ENCODE measurements at regions not wholly inside any gene's neighbourhood (a gene's known extent, or its start where the extent isn't known, plus 50 kb on each side); places are given as distances from the start of the nearest gene placed in this dataset.

GRCh38 chr10:21068026-21068656, 171.0 kb upstream of the NEBL start:
- no peak for DNase-seq
- H3K27ac ChIP-seq (ENCODE audit: low read length): no peak overlapping the region
- no peak overlapping the region for H3K4me3 ChIP-seq (ENCODE audit: low read length)
- H3K4me1 ChIP-seq (ENCODE audit: control insufficient read depth, insufficient read depth, low read length): no peaks in the 10 kb centered on the region
- no peaks in the 10 kb centered on the region for H3K27me3 ChIP-seq (ENCODE audit: control insufficient read depth, insufficient read depth, low read length)
- WGBS (ENCODE audit: insufficient coverage): no CpG with 5 or more reads among the region's 3 CpGs
- H3K36me3 ChIP-seq (ENCODE audit: control insufficient read depth, insufficient read depth, low read length): no peaks in the 10 kb centered on the region
- H3K9me3 ChIP-seq (replicated peaks; ENCODE audit: control insufficient read depth, low read depth, low read length): no peaks in the 10 kb centered on the region

DNA sequence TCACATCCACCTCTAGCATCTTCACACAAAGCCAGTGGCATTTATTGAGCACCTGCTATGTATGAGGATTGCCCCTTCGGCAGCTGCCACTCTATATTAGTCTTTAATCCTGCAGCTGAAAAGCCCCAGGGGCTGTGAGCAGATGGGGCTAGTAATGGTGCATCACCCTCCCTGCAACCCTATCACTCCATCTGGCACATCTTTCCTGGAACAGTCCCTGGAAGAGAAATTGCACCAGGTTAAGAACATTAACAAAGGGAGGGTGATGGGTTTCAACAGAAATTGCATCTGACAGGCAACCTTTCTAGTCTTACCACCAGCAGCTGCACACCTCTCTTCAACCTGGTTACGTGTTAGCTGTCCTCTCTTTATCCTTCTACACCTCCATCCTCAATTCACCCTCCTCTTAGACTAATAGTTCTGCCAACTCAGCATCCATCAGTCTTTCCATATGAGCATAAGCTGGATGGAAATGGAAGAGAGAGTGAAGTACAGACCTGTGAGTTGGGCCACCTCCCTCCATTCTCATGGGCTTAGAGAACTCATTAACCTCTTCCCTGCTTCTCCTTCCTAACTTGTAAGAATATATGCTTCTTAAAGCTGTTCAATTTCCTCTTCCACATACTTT, 168.6 kb upstream of the NEBL start:
- no peaks in the 10 kb centered on the region for H3K4me1 ChIP-seq (ENCODE audit: control insufficient read depth, insufficient read depth, low read length)
- WGBS (ENCODE audit: insufficient coverage): no CpG with 5 or more reads among the region's 2 CpGs
- H3K4me3 ChIP-seq (ENCODE audit: low read length): no peak overlapping the region
- no peaks in the 10 kb centered on the region for H3K36me3 ChIP-seq (ENCODE audit: control insufficient read depth, insufficient read depth, low read length)
- no peaks in the 10 kb centered on the region for H3K9me3 ChIP-seq (replicated peaks; ENCODE audit: control insufficient read depth, low read depth, low read length)
- no peak for DNase-seq
- H3K27ac ChIP-seq (ENCODE audit: low read length): no peak overlapping the region
- H3K27me3 ChIP-seq (ENCODE audit: control insufficient read depth, insufficient read depth, low read length): no peaks in the 10 kb centered on the region

DNA sequence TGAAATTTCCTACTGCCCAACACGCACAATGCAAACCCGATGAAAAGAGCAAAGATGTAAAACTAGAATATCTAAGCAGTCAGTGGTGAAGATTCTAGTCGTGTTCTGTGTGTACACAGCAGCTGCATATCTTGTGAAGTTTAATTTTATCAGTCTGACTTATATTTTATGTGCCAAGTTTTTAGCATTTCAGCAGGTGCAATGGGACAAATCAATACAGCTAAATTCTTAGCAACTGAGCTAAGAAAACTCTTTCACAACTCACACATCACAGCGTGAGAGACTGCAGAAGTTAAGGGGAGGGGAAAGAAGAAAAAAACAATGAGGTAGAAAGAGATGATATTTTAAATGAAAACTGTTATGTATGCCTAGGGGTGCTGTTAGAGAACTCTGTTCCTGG, 164.9 kb upstream of the NEBL start:
- Histone ChIP-seq H3K27me3 (ENCODE audit: control insufficient read depth, insufficient read depth, low read length) (no peaks in the 10 kb centered on the region), H3K27ac (ENCODE audit: low read length) (no peak overlapping the region), H3K4me3 (ENCODE audit: low read length) (no peak overlapping the region), H3K9me3 (replicated peaks; ENCODE audit: control insufficient read depth, low read depth, low read length) (peaks cover 6% of the 10 kb centered on the region), H3K4me1 (ENCODE audit: control insufficient read depth, insufficient read depth, low read length) (no peaks in the 10 kb centered on the region), H3K36me3 (ENCODE audit: control insufficient read depth, insufficient read depth, low read length) (no peaks in the 10 kb centered on the region)
- no peak for DNase-seq
- WGBS (ENCODE audit: insufficient coverage): no CpG with 5 or more reads among the region's 4 CpGs

GRCh38 chr10:21061184-21061583, 164.1 kb upstream of the NEBL start:
- no peak for DNase-seq
- no peaks in the 10 kb centered on the region for H3K36me3 ChIP-seq (ENCODE audit: control insufficient read depth, insufficient read depth, low read length)
- no peak overlapping the region for H3K4me3 ChIP-seq (ENCODE audit: low read length)
- no peaks in the 10 kb centered on the region for H3K4me1 ChIP-seq (ENCODE audit: control insufficient read depth, insufficient read depth, low read length)
- no CpG with 5 or more reads among the region's 2 CpGs for WGBS (ENCODE audit: insufficient coverage)
- peaks cover 6% of the 10 kb centered on the region for H3K9me3 ChIP-seq (replicated peaks; ENCODE audit: control insufficient read depth, low read depth, low read length)
- H3K27ac ChIP-seq (ENCODE audit: low read length): no peak overlapping the region
- no peaks in the 10 kb centered on the region for H3K27me3 ChIP-seq (ENCODE audit: control insufficient read depth, insufficient read depth, low read length)

DNA sequence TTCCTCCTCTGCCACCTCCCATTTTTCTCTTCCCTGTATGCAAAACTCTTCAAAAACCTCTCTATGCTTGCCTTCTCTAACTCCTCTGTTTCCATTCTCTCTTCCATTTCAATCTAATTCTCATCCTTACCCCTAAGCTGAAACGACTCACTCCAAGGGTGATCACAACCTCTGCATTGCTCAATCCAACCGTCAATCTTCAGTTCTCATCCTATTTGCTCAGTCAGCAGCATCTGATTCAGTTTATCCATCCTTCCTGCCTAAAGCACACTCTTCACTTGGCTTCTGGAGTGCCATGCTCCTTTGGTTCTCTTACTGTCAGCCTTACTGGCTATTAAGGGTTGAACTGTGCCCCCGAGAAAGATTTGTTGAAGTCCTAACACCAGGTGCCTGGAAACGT, 163.5 kb upstream of the NEBL start:
- Histone ChIP-seq H3K27me3 (ENCODE audit: control insufficient read depth, insufficient read depth, low read length) (peaks cover under 1% of the 10 kb centered on the region), H3K4me3 (ENCODE audit: low read length) (no peak overlapping the region), H3K36me3 (ENCODE audit: control insufficient read depth, insufficient read depth, low read length) (no peaks in the 10 kb centered on the region), H3K27ac (ENCODE audit: low read length) (no peak overlapping the region), H3K4me1 (ENCODE audit: control insufficient read depth, insufficient read depth, low read length) (no peaks in the 10 kb centered on the region), H3K9me3 (replicated peaks; ENCODE audit: control insufficient read depth, low read depth, low read length) (peaks cover 6% of the 10 kb centered on the region)
- WGBS (ENCODE audit: insufficient coverage): 76% methylated on average over 2 of the region's 4 CpGs
- DNase-seq: no peak

DNA sequence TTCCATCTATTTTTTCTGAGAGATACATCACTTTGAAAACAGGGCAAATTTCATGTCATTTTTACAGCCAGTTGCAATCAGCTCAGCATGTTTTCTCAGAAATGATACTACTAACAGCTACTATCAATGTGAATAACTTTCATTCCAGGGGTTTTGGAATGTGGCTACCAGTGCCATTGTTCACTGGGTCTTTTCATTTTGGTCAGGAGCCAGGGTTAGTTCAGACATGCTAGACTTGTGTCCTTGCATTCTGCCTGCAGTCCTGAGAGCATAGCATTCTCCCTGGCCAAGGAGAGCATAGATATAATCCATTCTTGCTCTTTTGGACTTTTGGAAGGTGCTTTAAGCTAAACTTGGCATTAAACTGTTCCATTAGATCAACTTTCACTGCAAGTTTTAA, 160.9 kb upstream of the NEBL start:
- Histone ChIP-seq H3K4me3 (ENCODE audit: low read length) (no peak overlapping the region), H3K27me3 (ENCODE audit: control insufficient read depth, insufficient read depth, low read length) (peaks cover 2% of the 10 kb centered on the region), H3K27ac (ENCODE audit: low read length) (no peak overlapping the region), H3K9me3 (replicated peaks; ENCODE audit: control insufficient read depth, low read depth, low read length) (peaks cover 6% of the 10 kb centered on the region), H3K4me1 (ENCODE audit: control insufficient read depth, insufficient read depth, low read length) (no peaks in the 10 kb centered on the region), H3K36me3 (ENCODE audit: control insufficient read depth, insufficient read depth, low read length) (no peaks in the 10 kb centered on the region)
- no peak for DNase-seq

DNA sequence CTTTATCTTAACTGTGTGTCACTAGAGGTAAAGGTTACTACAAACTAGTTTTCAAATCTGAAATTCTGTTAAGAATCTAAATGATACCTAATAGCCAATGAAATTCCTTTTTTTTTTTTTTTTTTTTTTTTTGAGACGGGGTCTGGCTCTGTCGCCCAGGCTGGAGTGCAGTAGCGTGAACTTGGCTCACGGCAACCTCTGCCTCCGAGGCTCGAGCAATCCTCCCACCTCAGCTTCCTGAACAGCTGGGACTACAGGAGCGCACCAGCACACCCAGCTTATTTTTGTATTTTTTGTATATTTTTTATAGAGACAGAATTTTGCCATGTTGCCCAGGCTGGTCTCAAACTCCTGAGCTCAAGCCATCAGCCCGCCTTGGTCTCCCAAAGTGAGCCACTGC, 160.3 kb upstream of the NEBL start:
- WGBS (ENCODE audit: insufficient coverage): no CpG with 5 or more reads among the region's 8 CpGs
- no peak for DNase-seq
- Histone ChIP-seq H3K9me3 (replicated peaks; ENCODE audit: control insufficient read depth, low read depth, low read length) (peaks cover 6% of the 10 kb centered on the region), H3K27me3 (ENCODE audit: control insufficient read depth, insufficient read depth, low read length) (peaks cover 2% of the 10 kb centered on the region), H3K4me3 (ENCODE audit: low read length) (no peak overlapping the region), H3K27ac (ENCODE audit: low read length) (no peak overlapping the region), H3K4me1 (ENCODE audit: control insufficient read depth, insufficient read depth, low read length) (no peaks in the 10 kb centered on the region), H3K36me3 (ENCODE audit: control insufficient read depth, insufficient read depth, low read length) (no peaks in the 10 kb centered on the region)

DNA sequence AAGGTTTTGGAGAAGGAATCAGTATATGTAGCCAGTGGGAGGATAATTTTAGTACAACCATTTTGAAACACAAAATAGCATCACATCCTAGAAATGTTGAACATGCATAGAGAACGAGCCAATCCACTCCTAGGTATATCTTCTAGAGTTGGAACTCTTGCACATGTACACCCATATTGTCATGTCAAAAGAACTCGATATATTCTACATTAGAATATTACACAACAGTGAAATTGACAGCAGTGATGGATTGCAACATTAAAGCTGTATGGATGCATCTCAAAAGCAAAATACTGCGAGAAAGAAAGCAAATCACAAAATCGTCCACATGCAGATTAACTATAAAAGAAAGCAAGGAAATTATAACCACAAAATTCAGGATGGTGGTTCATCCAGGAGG, 159.3 kb upstream of the NEBL start:
- H3K9me3 ChIP-seq (replicated peaks; ENCODE audit: control insufficient read depth, low read depth, low read length): peaks cover 6% of the 10 kb centered on the region
- no peak for DNase-seq
- H3K4me1 ChIP-seq (ENCODE audit: control insufficient read depth, insufficient read depth, low read length): no peaks in the 10 kb centered on the region
- no peak overlapping the region for H3K4me3 ChIP-seq (ENCODE audit: low read length)
- no peaks in the 10 kb centered on the region for H3K36me3 ChIP-seq (ENCODE audit: control insufficient read depth, insufficient read depth, low read length)
- no CpG with 5 or more reads among the region's 4 CpGs for WGBS (ENCODE audit: insufficient coverage)
- H3K27ac ChIP-seq (ENCODE audit: low read length): no peak overlapping the region
- peaks cover 4% of the 10 kb centered on the region for H3K27me3 ChIP-seq (ENCODE audit: control insufficient read depth, insufficient read depth, low read length)

- H3K27me3 ChIP-seq (ENCODE audit: control insufficient read depth, insufficient read depth, low read length): peaks cover 4% of the 10 kb centered on the region
- H3K4me3 ChIP-seq (ENCODE audit: low read length): no peak overlapping the region
- 95% methylated on average over 7 of the region's 12 CpGs for WGBS (ENCODE audit: insufficient coverage)
- no peaks in the 10 kb centered on the region for H3K36me3 ChIP-seq (ENCODE audit: control insufficient read depth, insufficient read depth, low read length)
- H3K4me1 ChIP-seq (ENCODE audit: control insufficient read depth, insufficient read depth, low read length): no peaks in the 10 kb centered on the region
- H3K27ac ChIP-seq (ENCODE audit: low read length): no peak overlapping the region
- DNase-seq: no peak
- peaks cover 6% of the 10 kb centered on the region for H3K9me3 ChIP-seq (replicated peaks; ENCODE audit: control insufficient read depth, low read depth, low read length)
These were observed 158.4 kb upstream of the NEBL start for GRCh38 chr10:21055339-21056135.

DNA sequence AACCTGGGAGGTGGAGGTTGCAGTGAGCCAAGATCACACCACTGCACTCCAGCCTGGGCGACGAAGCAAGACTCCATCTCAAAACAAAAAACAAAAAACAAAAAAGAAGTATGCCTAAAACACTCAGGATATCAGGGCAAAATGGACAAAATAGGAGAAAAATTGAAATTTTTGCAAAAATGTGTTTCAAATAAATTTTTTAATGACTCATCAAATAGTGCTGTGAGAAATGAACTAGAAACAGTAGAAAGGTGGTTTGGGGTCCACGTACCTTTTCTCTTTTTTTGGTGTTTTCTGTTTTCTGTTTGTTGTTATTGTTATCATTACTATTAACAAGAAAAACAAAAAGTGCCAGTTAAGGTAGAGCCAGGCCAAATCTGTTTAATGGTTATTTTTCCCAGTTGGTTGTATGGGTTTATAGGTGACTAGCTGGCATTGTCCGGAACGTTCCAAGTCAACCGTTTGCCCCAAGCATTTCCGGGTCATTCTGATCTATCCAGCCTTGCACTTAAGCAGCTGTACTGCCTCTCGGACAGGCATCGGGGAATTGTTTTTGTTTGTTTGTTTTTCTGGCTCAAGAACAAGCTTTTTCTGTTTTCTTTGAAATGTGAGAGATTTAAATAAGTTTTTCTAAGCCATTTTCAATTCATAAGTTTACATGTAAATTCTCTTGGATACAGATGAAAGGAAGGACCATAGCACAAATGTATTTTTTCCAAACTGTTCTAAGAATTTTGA, 157.0 kb upstream of the NEBL start:
- H3K36me3 ChIP-seq (ENCODE audit: control insufficient read depth, insufficient read depth, low read length): no peaks in the 10 kb centered on the region
- H3K27me3 ChIP-seq (ENCODE audit: control insufficient read depth, insufficient read depth, low read length): peaks cover 4% of the 10 kb centered on the region
- H3K9me3 ChIP-seq (replicated peaks; ENCODE audit: control insufficient read depth, low read depth, low read length): peaks cover 3% of the 10 kb centered on the region
- no peaks in the 10 kb centered on the region for H3K4me1 ChIP-seq (ENCODE audit: control insufficient read depth, insufficient read depth, low read length)
- no peak overlapping the region for H3K27ac ChIP-seq (ENCODE audit: low read length)
- H3K4me3 ChIP-seq (ENCODE audit: low read length): no peak overlapping the region
- WGBS (ENCODE audit: insufficient coverage): 78% methylated on average over 4 of the region's 9 CpGs
- no peak for DNase-seq
